ENCODE measurements at regions not wholly inside any gene's neighbourhood (a gene's known extent, or its start where the extent isn't known, plus 50 kb on each side); places are given as distances from the start of the nearest gene placed in this dataset.

- DNase-seq = peak; percentile 22
- Mint-ChIP-seq H3K27ac (no peak overlapping the region), H3K27me3 (peaks cover 8% of the 10 kb centered on the region), H3K4me1 (no peaks in the 10 kb centered on the region), H3K9me3 (peaks cover 10% of the 10 kb centered on the region), H3K36me3 (ENCODE audit: low read depth) (no peaks in the 10 kb centered on the region), H3K4me3 (no peak overlapping the region)
- intact Hi-C loops (cut with micrococcal nuclease) = no loop called here
Observed at GRCh38 chr1:30423570-30423969, 299.8 kb downstream of the MATN1 start.

- Mint-ChIP-seq H3K27ac (no peak overlapping the region), H3K4me1 (no peaks in the 10 kb centered on the region), H3K27me3 (peaks cover 5% of the 10 kb centered on the region), H3K36me3 (ENCODE audit: low read depth) (no peaks in the 10 kb centered on the region), H3K9me3 (peaks cover 5% of the 10 kb centered on the region), H3K4me3 (no peak overlapping the region)
- intact Hi-C loops (cut with micrococcal nuclease) = no loop called here
- DNase-seq = peak; percentile 46
Observed at GRCh38 chr1:30422251-30422650, 301.1 kb downstream of the MATN1 start.

GRCh38 chr1:30420519-30421050 lies 302.8 kb downstream of the MATN1 start:
- H3K27me3 Mint-ChIP-seq = no peaks in the 10 kb centered on the region
- peak; percentile 37 for DNase-seq
- H3K9me3 Mint-ChIP-seq = no peaks in the 10 kb centered on the region
- no peaks in the 10 kb centered on the region for H3K36me3 Mint-ChIP-seq (ENCODE audit: low read depth)
- no peak overlapping the region for H3K27ac Mint-ChIP-seq
- H3K4me3 Mint-ChIP-seq = no peak overlapping the region
- intact Hi-C loops (cut with micrococcal nuclease) = no loop called here
- H3K4me1 Mint-ChIP-seq = no peaks in the 10 kb centered on the region

- DNase-seq = peak; percentile 26
- Mint-ChIP-seq H3K9me3 (no peaks in the 10 kb centered on the region), H3K4me1 (no peaks in the 10 kb centered on the region), H3K4me3 (no peak overlapping the region), H3K27ac (no peak overlapping the region), H3K27me3 (no peaks in the 10 kb centered on the region), H3K36me3 (ENCODE audit: low read depth) (no peaks in the 10 kb centered on the region)
- intact Hi-C loops (cut with micrococcal nuclease) = no loop called here
Observed at GRCh38 chr1:30419831-30420230, 303.6 kb downstream of the MATN1 start.

- intact Hi-C loops (cut with micrococcal nuclease) = no loop called here
- no peaks in the 10 kb centered on the region for H3K27me3 Mint-ChIP-seq
- DNase-seq = peak; percentile 41
- no peak overlapping the region for H3K27ac Mint-ChIP-seq
- H3K4me1 Mint-ChIP-seq = no peaks in the 10 kb centered on the region
- H3K4me3 Mint-ChIP-seq = no peak overlapping the region
- H3K9me3 Mint-ChIP-seq = no peaks in the 10 kb centered on the region
- no peaks in the 10 kb centered on the region for H3K36me3 Mint-ChIP-seq (ENCODE audit: low read depth)
Observed at GRCh38 chr1:30418939-30419720, 304.3 kb downstream of the MATN1 start.

- H3K4me3 Mint-ChIP-seq = no peak overlapping the region
- peak; percentile 37 for DNase-seq
- no peak overlapping the region for H3K27ac Mint-ChIP-seq
- no peaks in the 10 kb centered on the region for H3K4me1 Mint-ChIP-seq
- H3K27me3 Mint-ChIP-seq = no peaks in the 10 kb centered on the region
- H3K9me3 Mint-ChIP-seq = no peaks in the 10 kb centered on the region
- no peaks in the 10 kb centered on the region for H3K36me3 Mint-ChIP-seq (ENCODE audit: low read depth)
- intact Hi-C loops (cut with micrococcal nuclease) = no loop called here
Observed at GRCh38 chr1:30418061-30418938, 305.1 kb downstream of the MATN1 start.

- no peaks in the 10 kb centered on the region for H3K9me3 Mint-ChIP-seq
- peak; percentile 43 for DNase-seq
- H3K4me1 Mint-ChIP-seq = no peaks in the 10 kb centered on the region
- no peaks in the 10 kb centered on the region for H3K36me3 Mint-ChIP-seq (ENCODE audit: low read depth)
- H3K27ac Mint-ChIP-seq = no peak overlapping the region
- H3K4me3 Mint-ChIP-seq = no peak overlapping the region
- intact Hi-C loops (cut with micrococcal nuclease) = no loop called here
- no peaks in the 10 kb centered on the region for H3K27me3 Mint-ChIP-seq
Observed at GRCh38 chr1:30417701-30418046, 305.7 kb downstream of the MATN1 start.

- Mint-ChIP-seq H3K36me3 (ENCODE audit: low read depth) (no peaks in the 10 kb centered on the region), H3K27me3 (no peaks in the 10 kb centered on the region), H3K4me3 (no peak overlapping the region), H3K4me1 (no peaks in the 10 kb centered on the region), H3K9me3 (no peaks in the 10 kb centered on the region), H3K27ac (no peak overlapping the region)
- DNase-seq = peak; percentile 46
- intact Hi-C loops (cut with micrococcal nuclease) = no loop called here
Observed at GRCh38 chr1:30417001-30417700, 306.2 kb downstream of the MATN1 start.

- H3K4me3 Mint-ChIP-seq = no peak overlapping the region
- H3K9me3 Mint-ChIP-seq = no peaks in the 10 kb centered on the region
- DNase-seq = peak; percentile 37
- intact Hi-C loops (cut with micrococcal nuclease) = no loop called here
- H3K27ac Mint-ChIP-seq = no peak overlapping the region
- H3K36me3 Mint-ChIP-seq (ENCODE audit: low read depth) = no peaks in the 10 kb centered on the region
- H3K4me1 Mint-ChIP-seq = no peaks in the 10 kb centered on the region
- H3K27me3 Mint-ChIP-seq = no peaks in the 10 kb centered on the region
Observed at GRCh38 chr1:30416221-30416820, 307.1 kb downstream of the MATN1 start.

GRCh38 chr1:30415171-30415940 lies 308.0 kb downstream of the MATN1 start:
- Mint-ChIP-seq H3K4me3 (no peak overlapping the region), H3K4me1 (no peaks in the 10 kb centered on the region), H3K36me3 (ENCODE audit: low read depth) (no peaks in the 10 kb centered on the region), H3K9me3 (no peaks in the 10 kb centered on the region), H3K27ac (no peak overlapping the region), H3K27me3 (no peaks in the 10 kb centered on the region)
- intact Hi-C loops (cut with micrococcal nuclease) = no loop called here
- peak; percentile 35 for DNase-seq

GRCh38 chr1:30414851-30415165 lies 308.6 kb downstream of the MATN1 start:
- Mint-ChIP-seq H3K9me3 (no peaks in the 10 kb centered on the region), H3K4me3 (no peak overlapping the region), H3K4me1 (no peaks in the 10 kb centered on the region), H3K27ac (no peak overlapping the region), H3K36me3 (ENCODE audit: low read depth) (no peaks in the 10 kb centered on the region), H3K27me3 (no peaks in the 10 kb centered on the region)
- peak; percentile 30 for DNase-seq
- intact Hi-C loops (cut with micrococcal nuclease) = no loop called here

GRCh38 chr1:30414086-30414850 lies 309.1 kb downstream of the MATN1 start:
- Mint-ChIP-seq H3K4me1 (no peaks in the 10 kb centered on the region), H3K36me3 (ENCODE audit: low read depth) (no peaks in the 10 kb centered on the region), H3K27ac (no peak overlapping the region), H3K9me3 (no peaks in the 10 kb centered on the region), H3K4me3 (no peak overlapping the region), H3K27me3 (no peaks in the 10 kb centered on the region)
- peak; percentile 46 for DNase-seq
- intact Hi-C loops (cut with micrococcal nuclease) = no loop called here

All from activated CD4-positive, alpha-beta T cell treated with anti-CD3 and anti-CD28 coated beads, Interleukin-2, amount 10 ng/mL, durations not matched to agents 24 days and 14 days (primary cell).